NCI-H2029 treated with DMSO at 0.1 percent for 48 hours (cell line): ENCODE measurements at regions not wholly inside any gene's neighbourhood (a gene's known extent, or its start where the extent isn't known, plus 50 kb on each side); places are given as distances from the start of the nearest gene placed in this dataset.

Source experiments
- DNase-seq: peaks from one replicate; lab custom pipeline; 2025; lab: John Stamatoyannopoulos, UW

GRCh38 chr6:24987446-24988115, 51.8 kb upstream of the RIPOR2 start:
- no peak for DNase-seq

- DNase-seq, result no peak
Observed at GRCh38 chr6:24988562-24988961, 52.8 kb upstream of the RIPOR2 start.

GRCh38 chr6:24990236-24990845, 54.6 kb upstream of the RIPOR2 start:
- no peak for DNase-seq

GRCh38 chr6:24990944-24991809, 55.4 kb upstream of the RIPOR2 start:
- DNase-seq, result no peak

- peak; percentile 74 for DNase-seq
Observed at GRCh38 chr6:24991810-24992467, 56.2 kb upstream of the RIPOR2 start.

- DNase-seq, result no peak
Observed at GRCh38 chr6:24994812-24995211, 59.1 kb upstream of the RIPOR2 start.

GRCh38 chr6:24995270-24995669, 59.5 kb upstream of the RIPOR2 start:
- no peak for DNase-seq

- DNase-seq, result no peak
Observed at GRCh38 chr6:24996269-24996836, 60.6 kb upstream of the RIPOR2 start.

GRCh38 chr6:24997231-24997630, 61.5 kb upstream of the RIPOR2 start:
- DNase-seq, result no peak

- DNase-seq, result no peak
Observed at GRCh38 chr6:24997905-24998304, 62.1 kb upstream of the RIPOR2 start.

- no peak for DNase-seq
Observed at GRCh38 chr6:25002326-25003091, 66.7 kb upstream of the RIPOR2 start.

GRCh38 chr6:25004357-25004756, 68.6 kb upstream of the RIPOR2 start:
- DNase-seq, result no peak

- no peak for DNase-seq
Observed at GRCh38 chr6:25005010-25005409, 69.2 kb upstream of the RIPOR2 start.

- no peak for DNase-seq
Observed at GRCh38 chr6:25006075-25006474, 70.3 kb upstream of the RIPOR2 start.

- peak; percentile 50 for DNase-seq
Observed at GRCh38 chr6:25006565-25007001, 70.8 kb upstream of the RIPOR2 start.

GRCh38 chr6:25007269-25007699, 71.5 kb upstream of the RIPOR2 start:
- DNase-seq, result no peak

GRCh38 chr6:25008707-25009392, 73.1 kb upstream of the RIPOR2 start:
- DNase-seq, result no peak

GRCh38 chr6:25009393-25009710, 73.6 kb upstream of the RIPOR2 start:
- no peak for DNase-seq

- DNase-seq, result no peak
Observed at GRCh38 chr6:25010176-25010575, 74.4 kb upstream of the RIPOR2 start.

GRCh38 chr6:25010902-25011625, 75.3 kb upstream of the RIPOR2 start:
- DNase-seq, result no peak
